GM19043 (cell line): ENCODE measurements at regions not wholly inside any gene's neighbourhood (a gene's known extent, or its start where the extent isn't known, plus 50 kb on each side); places are given as distances from the start of the nearest gene placed in this dataset.
"Not testable (repeated sequence)": the region's sequence is repeated elsewhere in the genome, so short reads cannot be mapped to it uniquely, and the experiment has no call there.

Experiments used
- ATAC-seq: cut with Tn5 transposase; IDR thresholded peaks from one replicate; pipeline ENCODE4 v1.9.1; 2021; ENCODE audit warnings: low read depth; ENCODE audit not compliant: unreplicated experiment

DNA sequence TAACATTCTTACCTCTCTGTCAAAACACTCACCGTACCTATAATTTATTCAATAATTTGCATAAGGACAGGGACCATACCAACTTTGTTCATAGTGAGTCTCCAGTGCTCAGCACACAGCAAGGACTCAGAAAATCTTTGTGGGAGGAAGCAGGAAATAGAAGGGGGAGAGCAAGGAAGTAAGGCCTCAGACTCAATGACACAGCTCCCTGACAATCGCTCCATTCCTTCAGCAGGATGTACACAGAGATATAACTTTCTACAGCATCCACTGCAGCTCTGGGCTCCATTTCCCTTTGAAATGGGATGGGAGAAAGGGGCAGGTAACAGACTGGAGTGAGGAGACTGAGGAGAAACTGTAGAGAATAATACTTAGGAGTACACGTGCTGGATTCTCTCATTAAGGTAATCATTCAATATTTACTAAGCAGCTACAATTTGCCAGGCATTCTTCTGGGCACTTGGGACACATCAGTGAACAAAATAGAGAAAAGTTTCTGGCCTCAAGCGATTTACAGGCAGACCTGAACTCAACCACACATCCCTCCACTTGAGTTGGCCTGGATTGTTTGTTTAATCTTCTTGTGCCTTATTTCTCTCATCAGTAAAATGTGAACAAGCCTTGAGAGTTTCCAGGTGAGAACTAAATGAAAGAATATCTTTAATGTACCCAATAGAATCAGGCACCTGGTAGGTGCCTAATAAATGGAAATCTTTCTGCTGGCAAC lies 330.3 kb upstream of the THBS1 start:
- no peak for ATAC-seq

DNA sequence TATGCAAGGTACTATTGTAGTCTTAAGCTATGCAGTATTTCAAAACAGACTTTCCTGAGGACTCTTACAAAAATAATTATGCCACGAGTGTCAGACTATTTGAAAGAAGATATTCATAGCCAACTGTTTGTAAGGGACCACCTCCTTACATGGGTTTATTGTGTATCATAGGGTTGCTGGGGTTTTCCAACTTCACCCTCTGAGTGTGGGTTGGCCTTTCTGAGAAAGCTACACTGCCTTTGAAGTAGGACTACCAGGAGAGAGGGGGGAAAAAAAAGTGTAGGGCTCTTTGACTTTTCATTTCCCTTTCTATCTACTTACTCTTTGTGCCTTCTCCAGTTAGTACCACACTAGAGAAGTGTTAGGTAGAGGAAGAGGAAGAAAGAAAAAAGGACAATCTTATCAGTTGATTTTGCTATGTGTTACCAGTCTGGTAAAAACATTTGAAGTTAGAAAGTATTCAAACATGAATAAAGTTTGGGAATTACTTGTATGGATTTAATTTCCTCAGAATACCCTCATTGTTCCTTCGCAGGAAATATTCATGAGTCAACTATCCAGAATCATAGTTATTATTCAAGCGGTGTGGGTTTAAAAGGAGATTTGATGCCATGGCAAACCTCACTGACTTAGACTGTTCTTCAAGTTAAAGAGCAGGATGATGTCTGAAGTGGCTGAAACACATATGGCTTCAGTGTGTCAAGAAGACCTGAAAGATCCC lies 329.3 kb upstream of the THBS1 start:
- no peak for ATAC-seq

DNA sequence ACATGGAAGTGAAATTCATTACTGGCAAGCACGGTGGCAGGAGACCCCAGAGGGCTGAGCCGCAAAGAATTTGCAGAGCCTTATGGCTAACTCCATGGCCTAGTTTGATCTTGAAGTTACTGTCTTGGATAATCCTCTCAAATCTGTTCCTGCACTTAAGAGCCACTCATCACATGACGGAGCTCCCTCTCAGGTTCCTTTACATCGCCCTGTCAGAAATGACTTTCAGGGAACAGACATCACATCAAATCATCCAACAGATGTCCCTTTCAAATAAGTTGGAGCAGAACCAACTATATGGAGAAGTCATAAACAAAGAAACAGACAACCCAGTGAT lies 328.8 kb upstream of the THBS1 start:
- no peak for ATAC-seq

DNA sequence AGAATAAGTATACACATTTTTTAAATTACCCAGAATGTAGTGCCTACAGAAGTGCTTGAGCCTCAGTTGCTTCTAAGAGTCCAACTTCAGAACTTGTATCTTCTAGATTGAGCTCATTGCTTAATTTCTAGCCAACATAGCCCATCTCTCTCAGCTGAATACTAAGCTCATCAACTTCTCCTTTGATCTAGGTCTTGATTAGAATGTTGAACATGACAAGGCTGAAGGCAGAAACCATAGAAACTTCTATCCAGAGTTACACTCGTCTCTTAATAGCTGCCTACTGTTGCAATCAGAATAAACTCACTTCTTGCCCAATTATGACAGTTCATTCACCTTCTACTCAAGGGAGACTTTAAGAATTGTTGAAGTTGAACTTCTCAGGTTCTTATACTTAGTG lies 327.3 kb upstream of the THBS1 start:
- no peak for ATAC-seq

DNA sequence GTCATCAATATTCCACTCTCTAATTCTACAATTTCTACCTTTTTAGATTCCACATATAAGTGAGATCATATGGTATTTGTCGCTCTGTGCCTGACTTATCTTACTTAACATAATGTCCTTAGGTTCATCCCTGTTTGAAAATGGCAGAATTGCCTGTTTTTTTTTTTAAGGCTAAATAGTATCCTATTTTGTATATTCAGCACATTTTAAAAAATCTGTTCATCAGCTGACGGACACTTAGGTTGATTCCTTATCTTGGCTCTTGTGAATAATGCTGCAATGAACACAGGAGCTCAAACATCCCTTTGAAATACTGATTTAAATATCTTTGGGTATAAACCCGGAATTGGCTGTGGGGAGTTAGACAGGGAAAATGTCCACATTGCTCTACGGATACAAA lies 326.7 kb upstream of the THBS1 start:
- ATAC-seq, result no peak

DNA sequence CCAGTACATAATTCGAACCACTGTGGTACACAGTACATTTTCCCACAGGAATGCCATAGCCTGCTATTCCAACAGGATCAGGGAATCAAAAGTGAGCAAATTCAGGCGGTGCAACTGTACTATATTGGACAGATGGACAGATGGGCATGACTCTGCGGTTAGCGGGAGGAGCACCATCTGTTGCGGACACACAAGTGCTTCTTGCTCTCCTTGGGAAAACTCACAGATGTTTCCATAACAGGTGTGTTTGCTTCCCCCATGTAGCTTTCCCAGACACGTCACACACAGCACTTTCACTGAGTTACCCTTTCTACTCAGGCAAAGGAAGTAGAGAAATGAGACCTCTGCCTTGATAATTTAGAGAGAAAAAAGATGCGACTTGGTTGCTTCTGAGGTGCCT lies 325.1 kb upstream of the THBS1 start:
- ATAC-seq, result no peak

DNA sequence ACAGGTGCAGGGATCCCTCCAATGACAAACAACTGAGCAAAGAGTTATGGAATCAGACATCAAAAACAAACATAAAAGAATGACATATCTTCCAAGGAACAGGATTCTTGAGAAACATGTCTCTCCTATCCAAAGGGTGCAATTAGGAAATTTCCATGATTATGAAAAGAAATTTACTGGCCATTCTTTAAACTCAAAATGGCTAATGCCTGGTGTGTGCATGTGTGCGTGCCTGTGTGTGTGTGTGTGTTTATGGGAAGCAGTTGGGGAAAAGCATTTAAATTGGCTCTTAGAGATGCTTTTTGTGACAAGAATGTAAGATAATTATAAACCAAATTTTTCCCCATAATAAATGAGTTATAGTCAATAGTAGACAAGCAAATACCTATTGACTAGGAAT lies 320.5 kb upstream of the THBS1 start:
- no peak for ATAC-seq

DNA sequence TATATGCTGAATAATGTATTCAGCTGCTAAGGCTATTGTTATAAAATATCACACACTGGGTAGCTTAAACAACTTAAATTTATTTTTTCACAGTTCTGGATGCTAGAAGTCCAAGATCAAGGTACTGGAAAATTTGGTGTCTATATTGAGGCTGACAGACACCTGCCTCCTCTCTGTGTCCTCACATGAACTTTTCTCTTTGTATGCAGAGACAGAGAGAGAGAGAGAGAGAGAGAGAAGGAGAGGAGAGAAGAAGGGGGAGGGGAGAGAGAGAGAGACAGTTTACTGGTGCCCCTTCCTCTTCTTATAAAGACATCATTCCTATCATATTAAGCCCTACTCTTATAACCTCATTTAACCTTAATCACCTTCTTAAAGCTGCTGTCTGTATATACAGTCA lies 320.1 kb upstream of the THBS1 start:
- ATAC-seq, result no peak

DNA sequence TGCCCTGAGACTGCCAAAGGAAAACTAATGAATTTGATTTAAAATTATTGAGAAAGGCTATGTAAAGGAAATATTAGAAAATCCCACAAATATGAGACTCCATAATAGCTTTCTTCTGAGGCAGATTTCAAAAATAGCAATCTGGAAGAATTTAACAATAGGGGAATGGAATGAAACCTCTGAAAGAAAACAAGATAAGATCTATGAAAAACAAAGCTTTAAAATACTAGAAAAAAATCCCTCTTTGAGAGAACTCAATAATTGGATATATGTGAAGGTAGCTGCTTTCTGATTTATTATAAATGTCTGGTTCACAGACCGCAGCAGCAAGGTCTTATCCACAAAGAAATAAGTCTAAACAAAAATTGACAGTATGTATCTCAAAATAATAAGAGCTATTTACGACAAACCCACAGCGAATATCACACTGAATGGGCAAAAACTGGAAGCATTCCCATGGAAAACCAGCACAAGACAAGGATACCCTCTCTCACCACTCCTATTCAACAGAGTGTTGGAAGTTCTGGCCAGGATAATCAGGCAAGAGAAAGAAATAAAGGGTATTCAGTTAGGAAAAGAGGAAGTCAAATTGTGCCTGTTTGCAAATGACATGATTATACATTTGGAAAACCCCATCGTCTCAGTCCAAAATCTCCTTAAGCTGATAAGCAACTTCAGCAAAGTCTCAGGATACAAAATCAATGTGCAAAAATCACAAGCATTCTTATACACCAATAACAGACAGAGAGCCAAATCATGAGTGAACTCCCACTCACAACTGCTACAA lies 319.3 kb upstream of the THBS1 start:
- ATAC-seq, result not testable (repeated sequence)

DNA sequence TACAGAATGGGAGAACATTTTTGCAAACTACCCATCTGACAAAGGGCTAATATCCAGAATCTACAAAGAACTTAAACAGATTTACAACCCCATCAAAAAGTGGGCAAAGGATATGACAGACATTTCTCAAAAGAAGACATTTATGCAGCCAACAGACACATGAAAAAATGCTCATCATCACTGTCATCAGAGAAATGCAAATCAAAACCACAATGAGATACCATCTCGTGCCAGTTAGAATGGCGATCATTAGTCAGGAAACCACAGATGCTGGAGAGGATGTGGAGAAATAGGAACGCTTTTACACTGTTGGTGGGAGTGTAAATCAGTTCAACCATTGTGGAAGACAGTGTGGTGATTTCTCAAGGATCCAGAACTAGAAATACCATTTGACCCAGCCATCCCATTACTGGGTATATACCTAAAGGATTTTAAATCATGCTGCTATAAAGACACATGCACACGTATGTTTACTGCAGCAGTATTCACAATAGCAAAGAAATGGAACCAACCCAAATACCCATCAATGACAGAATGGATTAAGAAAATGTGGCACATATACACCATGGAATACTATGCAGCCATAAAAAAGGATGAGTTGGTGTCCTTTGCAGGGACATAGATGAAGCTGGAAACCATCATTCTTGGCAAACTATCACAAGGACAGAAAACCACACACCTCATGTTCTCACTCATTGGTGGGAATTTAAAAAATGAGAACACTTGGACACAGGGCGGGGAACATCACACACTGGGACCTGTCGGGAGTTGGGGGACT lies 317.7 kb upstream of the THBS1 start:
- not testable (repeated sequence) for ATAC-seq

DNA sequence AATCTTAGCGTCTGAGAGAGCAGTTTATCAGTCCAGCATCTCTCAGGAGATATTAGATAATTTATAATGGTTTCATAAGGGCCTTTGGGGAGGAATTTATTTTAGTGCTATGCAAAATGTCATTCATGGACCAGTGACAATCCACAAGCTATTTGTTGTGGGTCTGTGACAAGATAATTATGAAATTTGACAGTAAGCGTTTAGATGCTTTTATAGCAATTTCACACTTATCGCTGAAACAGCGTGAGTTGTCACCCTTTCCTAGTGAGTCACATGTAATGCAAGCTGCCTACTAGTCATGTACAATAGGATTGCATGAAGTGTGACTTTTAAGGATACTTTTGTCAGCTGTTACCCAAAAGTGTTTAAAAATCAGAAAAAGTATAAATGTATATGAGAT lies 315.6 kb upstream of the THBS1 start:
- ATAC-seq, result no peak

DNA sequence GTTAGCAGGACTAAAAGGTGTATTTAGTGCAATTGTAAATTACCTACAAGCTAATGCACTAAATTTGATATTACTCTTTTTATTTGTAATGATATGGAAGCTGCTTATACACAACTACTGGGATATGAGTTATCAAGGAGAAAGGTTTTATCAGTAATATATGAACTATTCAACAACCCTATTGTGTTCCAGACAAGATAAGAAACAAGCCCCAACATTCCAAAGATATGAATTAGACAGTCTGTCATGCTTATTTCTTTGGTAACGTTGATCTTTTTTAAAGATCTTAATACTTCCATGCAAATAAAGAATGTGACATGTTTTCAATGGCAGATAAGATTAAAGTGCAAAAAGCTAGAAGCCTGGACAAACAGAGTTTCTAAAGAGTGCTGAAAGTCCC lies 314.0 kb upstream of the THBS1 start:
- no peak for ATAC-seq

DNA sequence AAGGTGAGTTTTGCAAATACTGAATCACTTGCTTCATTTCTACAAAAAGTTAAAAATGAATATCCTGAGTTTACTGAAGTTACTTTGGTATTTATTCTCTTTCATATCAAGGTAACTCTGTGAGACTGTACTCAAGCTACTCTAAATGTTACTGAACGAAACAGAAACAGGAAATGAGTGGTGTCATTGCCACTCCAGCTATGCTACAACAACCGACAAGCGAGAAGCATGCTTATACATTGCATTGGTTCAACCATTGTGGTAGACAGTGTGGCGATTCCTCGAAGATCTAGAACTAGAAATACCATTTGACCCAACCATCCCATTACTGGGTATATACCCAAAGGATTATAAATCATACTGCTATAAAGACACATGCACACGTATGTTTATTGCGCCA lies 313.2 kb upstream of the THBS1 start:
- ATAC-seq, result no peak

DNA sequence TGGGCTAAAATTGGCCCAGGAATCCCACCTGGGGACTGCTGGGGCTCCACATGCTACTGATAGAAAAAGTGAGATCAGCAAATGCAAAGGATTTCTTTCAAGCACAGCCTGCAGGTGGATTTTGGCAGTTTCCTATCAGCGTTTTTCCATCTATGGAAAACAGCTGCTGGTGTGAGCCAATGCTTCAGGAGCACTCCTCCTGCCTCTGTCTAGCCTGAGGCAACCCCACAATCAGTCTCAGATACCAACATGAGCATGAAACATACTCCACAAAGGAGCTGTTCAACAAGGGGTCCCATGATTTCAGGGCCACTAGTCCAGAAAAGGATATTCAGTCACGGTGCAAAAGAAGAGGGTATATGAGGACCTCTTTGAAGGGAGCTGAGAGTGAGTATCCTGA lies 311.5 kb upstream of the THBS1 start:
- no peak for ATAC-seq

DNA sequence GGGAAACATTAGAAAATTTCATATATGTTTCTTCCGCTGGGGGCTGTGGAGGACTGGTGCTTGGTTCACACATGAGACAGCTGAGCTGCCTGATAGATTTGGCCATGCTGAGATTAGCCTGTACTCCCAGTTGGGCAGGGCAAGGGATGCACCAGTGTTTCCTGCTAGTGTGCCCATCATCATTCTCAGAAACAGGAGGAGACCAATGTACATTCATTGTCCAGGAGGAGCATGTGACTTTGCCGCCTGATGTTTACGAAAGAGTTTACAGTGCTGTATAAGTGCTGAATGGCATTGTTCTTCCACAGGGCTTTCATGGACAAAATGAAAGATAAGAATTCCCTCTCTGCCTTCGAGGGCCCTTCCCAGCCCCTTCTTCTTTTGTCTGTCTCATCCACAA lies 311.1 kb upstream of the THBS1 start:
- ATAC-seq, result no peak

DNA sequence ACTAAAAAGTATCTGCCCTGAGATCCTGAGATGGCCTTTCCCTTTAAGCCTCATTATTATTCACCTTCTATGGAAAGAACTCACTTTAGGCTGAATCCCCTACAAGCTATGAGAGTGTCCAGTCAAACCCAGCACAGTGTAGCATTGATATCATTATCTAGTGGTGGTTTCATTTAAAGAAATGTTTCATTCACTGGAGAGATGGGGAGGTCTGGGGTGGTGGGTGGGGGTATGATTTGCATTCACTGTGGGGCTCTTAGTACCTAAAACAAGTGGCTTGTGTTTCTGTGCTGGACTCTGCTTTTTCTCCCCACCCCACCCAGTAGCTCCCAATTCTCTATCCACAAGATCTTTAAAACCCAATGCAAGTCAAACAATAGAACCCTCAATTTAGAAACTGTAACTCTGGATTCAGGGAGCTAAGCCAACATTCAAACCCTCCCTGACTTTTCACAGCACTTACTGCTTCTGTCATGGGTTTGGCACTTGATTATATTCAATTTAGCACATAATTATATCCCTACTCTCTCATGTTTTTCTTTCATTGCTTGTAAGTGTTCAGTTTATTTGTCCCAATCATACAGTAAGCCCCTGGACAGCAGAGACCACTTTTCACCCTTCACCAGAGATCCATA lies 310.5 kb upstream of the THBS1 start:
- no peak for ATAC-seq

DNA sequence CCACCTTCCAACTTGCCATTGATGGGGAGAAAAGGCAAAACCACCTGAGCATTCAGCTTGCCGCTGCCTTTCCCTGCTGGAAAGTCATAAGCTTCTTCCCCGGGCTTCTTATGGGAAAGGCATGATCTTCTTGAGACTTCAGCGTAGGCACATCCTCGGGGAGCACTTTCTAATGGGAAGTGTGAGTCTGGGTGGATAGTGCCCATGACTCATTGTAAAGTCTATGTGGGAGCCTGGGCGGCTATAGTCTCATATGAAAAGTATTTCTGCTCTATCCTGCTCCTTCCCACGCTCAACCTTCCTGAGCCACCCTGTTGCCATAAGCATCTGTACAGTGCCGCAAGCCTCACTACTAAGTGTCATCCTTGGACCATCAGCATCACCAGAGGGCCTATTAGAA lies 309.9 kb upstream of the THBS1 start:
- ATAC-seq, result no peak

DNA sequence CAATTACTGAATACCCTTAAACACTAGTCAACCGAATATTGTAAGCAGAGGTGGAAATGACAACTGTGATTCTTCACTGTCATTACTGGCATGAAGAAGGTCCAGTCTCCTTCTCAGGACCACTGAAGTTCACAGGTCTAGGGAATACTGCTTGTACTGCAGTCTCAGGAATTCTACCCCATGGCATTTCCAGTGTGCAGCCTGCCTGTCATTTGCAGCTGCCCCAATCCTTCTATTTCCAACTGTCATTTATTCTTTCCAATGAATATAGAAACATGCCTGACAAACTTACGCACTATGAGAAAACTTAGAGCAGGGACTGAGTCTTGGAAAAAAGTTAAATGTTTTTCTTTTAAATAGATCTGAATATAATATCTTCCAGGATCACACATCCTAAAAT lies 308.0 kb upstream of the THBS1 start:
- ATAC-seq, result no peak

DNA sequence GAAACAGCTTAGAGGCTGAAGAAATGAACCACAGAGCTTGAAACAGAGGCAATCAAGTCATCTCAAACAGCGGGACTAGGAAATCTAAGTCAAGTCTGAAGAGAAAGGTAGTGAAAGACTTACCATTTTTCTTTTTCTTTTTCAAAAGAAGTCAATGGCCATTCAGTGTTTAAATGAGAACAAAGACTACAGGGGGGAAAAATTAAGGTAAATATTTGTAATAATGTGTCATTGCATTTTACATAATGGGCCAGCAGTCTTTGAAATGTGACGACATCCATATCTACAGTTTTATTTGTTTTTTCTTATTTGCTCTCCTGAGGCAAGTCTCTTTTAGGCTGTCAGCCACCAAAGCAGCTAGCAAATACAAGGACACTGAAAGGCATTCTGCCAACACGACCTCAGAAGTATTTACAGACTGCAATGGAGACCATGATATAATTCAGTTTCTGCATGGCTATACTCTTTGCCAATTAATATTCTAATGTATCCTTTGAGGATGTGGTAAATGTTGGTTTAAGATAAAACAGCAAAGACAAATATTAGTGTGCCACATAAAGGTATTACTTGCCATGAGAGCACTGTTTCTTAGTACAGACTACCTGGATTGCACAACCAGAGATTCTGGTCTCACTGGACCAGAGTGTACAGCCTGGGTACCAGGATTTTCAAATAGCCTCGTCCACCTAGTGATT lies 307.0 kb upstream of the THBS1 start:
- no peak for ATAC-seq

DNA sequence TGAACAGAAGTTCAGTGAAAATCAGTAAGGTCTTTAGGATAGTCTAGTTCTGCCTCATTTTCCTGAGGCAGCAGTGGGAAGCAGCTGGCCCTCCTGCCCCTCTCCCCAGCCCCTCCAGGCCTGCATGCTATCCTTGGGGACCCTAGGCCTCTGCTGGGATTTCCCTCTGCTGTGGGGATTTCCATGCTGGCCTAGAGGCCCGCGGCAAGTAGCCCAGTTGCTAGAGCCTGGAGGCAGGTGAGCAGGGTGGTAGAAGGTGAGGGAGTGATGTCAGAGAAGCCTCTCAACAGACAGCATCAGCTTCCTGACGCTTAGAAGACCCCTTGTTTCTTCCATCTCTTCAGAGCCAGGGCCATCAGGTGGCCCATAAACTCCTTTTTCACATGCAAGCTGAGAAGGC lies 305.8 kb upstream of the THBS1 start:
- no peak for ATAC-seq
